Cardiac fibroblast (primary cell): ENCODE measurements at regions not wholly inside any gene's neighbourhood (a gene's known extent, or its start where the extent isn't known, plus 50 kb on each side); places are given as distances from the start of the nearest gene placed in this dataset.
"Not testable (repeated sequence)": the region's sequence is repeated elsewhere in the genome, so short reads cannot be mapped to it uniquely, and the experiment has no call there.

Experiments used
- DNase-seq, 2 donors: peaks; one replicate each; pipeline versions ENCODE4 v3.0.0 to v3.0.0-alpha.2; 2010; ENCODE audit warnings: low read depth in 2 of 2
- H3K4me3 ChIP-seq, 2 donors: replicated peaks in 1 of 2; 1 replicate in 1 of 2; 2 replicates in 1 of 2; pipeline ENCODE4 v1.5.1; 2011; ENCODE audit warnings: low read depth in 2 of 2, low read length in 2 of 2, mild to moderate bottlenecking in 2 of 2, moderate library complexity in 1 of 2
- CTCF ChIP-seq: IDR thresholded peaks from one replicate; pipeline ENCODE4 v1.5.1; 2011; ENCODE audit warnings: low read depth, mild to moderate bottlenecking, low read length, inconsistent platforms

- no peak for TF ChIP-seq CTCF
- DNase-seq, result no peak
- H3K4me3 ChIP-seq, result no peak overlapping the region
These were observed 95.4 kb upstream of the GRIN2A start for GRCh38 chr16:10277597-10277996.

GRCh38 chr16:10280262-10281170 lies 98.3 kb upstream of the GRIN2A start:
- TF ChIP-seq CTCF, result no peak
- no peak for DNase-seq
- H3K4me3 ChIP-seq, result no peak overlapping the region

GRCh38 chr16:10282367-10282766 lies 100.1 kb upstream of the GRIN2A start:
- DNase-seq, result no peak

GRCh38 chr16:10283246-10283645 lies 101.0 kb upstream of the GRIN2A start:
- DNase-seq, H3K4me3 ChIP-seq: not testable (repeated sequence)

More at GRCh38 chr16:10282367-10282766, 100.1 kb upstream of the GRIN2A start:
- H3K4me3 ChIP-seq, result no peak overlapping the region
- no peak for TF ChIP-seq CTCF

- not testable (repeated sequence) for H3K4me3 ChIP-seq, DNase-seq
These were observed 95.3 kb upstream of the ATF7IP2 start for GRCh38 chr16:10290467-10291105.

- H3K4me3 ChIP-seq, DNase-seq: not testable (repeated sequence)
These were observed 93.7 kb upstream of the ATF7IP2 start for GRCh38 chr16:10292197-10292596.

- not testable (repeated sequence) for DNase-seq
These were observed 92.9 kb upstream of the ATF7IP2 start for GRCh38 chr16:10292976-10293375.

GRCh38 chr16:10294153-10294552 lies 91.7 kb upstream of the ATF7IP2 start:
- not testable (repeated sequence) for DNase-seq, H3K4me3 ChIP-seq

More at GRCh38 chr16:10292976-10293375, 92.9 kb upstream of the ATF7IP2 start:
- not testable (repeated sequence) for H3K4me3 ChIP-seq

- no peak for DNase-seq
- TF ChIP-seq CTCF, result no peak
- no peak overlapping the region for H3K4me3 ChIP-seq
These were observed 88.9 kb upstream of the ATF7IP2 start for GRCh38 chr16:10296956-10297340.
